ENCODE measurements at regions not wholly inside any gene's neighbourhood (a gene's known extent, or its start where the extent isn't known, plus 50 kb on each side); places are given as distances from the start of the nearest gene placed in this dataset.

- no peak for TF ChIP-seq CTCF (IDR thresholded peaks at IDR 0.05; ENCODE audit: low read depth, low read length)
- TF ChIP-seq EZH2phosphoT487 (IDR thresholded peaks at IDR 0.05; ENCODE audit: low read depth), result no peak
Observed at GRCh38 chr10:58965855-58966254, 210.6 kb upstream of the PHYHIPL start.

Measured in OCI-LY3 (cell line).